ENCODE measurements at regions not wholly inside any gene's neighbourhood (a gene's known extent, or its start where the extent isn't known, plus 50 kb on each side); places are given as distances from the start of the nearest gene placed in this dataset.
"Not testable (repeated sequence)": the region's sequence is repeated elsewhere in the genome, so short reads cannot be mapped to it uniquely, and the experiment has no call there.

DNA sequence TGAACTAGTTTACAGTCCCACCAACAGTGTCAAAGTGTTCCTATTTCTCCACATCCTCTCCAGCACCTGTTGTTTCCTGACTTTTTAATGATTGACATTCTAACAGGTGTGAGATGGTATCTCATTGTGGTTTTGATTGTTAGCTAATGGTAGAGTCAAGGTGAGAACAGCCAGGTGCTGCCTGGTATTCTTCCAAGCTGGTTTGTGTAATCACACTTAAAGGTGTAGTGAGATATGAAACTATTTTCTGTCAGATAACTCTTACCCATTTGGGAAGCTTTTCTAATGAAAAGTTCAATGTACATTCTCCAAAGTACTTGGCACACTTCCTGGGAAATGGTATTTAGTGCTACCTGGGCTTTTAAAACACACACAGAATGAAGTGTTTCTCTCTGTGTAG is 343.3 kb upstream of the OR4C13 start:
- TF ChIP-seq, protein P1, sequence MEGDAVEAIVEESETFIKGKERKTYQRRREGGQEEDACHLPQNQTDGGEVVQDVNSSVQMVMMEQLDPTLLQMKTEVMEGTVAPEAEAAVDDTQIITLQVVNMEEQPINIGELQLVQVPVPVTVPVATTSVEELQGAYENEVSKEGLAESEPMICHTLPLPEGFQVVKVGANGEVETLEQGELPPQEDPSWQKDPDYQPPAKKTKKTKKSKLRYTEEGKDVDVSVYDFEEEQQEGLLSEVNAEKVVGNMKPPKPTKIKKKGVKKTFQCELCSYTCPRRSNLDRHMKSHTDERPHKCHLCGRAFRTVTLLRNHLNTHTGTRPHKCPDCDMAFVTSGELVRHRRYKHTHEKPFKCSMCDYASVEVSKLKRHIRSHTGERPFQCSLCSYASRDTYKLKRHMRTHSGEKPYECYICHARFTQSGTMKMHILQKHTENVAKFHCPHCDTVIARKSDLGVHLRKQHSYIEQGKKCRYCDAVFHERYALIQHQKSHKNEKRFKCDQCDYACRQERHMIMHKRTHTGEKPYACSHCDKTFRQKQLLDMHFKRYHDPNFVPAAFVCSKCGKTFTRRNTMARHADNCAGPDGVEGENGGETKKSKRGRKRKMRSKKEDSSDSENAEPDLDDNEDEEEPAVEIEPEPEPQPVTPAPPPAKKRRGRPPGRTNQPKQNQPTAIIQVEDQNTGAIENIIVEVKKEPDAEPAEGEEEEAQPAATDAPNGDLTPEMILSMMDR (IDR thresholded peaks at IDR 0.05), result not testable (repeated sequence)
- TF ChIP-seq POLR2A (IDR thresholded peaks at IDR 0.05), result not testable (repeated sequence)

All from heart left ventricle (tissue), 13 donors.